Tibial nerve (tissue), 4 donors: ENCODE measurements at regions not wholly inside any gene's neighbourhood (a gene's known extent, or its start where the extent isn't known, plus 50 kb on each side); places are given as distances from the start of the nearest gene placed in this dataset.

Experiments used
- DNase-seq, 2 donors: peaks; one replicate each; pipeline ENCODE4 v3.0.0-alpha.2; 2019; ENCODE audit warnings: low spot score in 2 of 2
- H3K27ac ChIP-seq, 4 donors: fragments of 200-600 bp; sonication (generic) in 3 of 4; one replicate each; pipeline ENCODE4 v1.5.1; 2017 to 2019; ENCODE audit warnings: mild to moderate bottlenecking in 1 of 4
- H3K27me3 ChIP-seq, 2 donors: fragments of 200-600 bp; sonication (generic) in 1 of 2; one replicate each; pipeline versions ENCODE4 v1.5.1 to v1.6.0; 2017 to 2019
- H3K36me3 ChIP-seq, 3 donors: fragments of 200-600 bp; sonication (generic); one replicate each; pipeline ENCODE4 v1.5.1; 2018 to 2019
- H3K4me1 ChIP-seq, 4 donors: fragments of 200-600 bp; sonication (generic) in 3 of 4; one replicate each; pipeline ENCODE4 v1.5.1; 2017 to 2019
- H3K4me3 ChIP-seq, 4 donors: fragments of 200-600 bp; sonication (generic) in 3 of 4; one replicate each; pipeline ENCODE4 v1.5.1; 2017 to 2019; ENCODE audit warnings: mild to moderate bottlenecking in 1 of 4, moderate library complexity in 1 of 4
- H3K9me3 ChIP-seq, 4 donors: fragments of 200-600 bp; sonication (generic) in 3 of 4; one replicate each; pipeline ENCODE4 v1.5.1; 2017 to 2019
- CTCF ChIP-seq, 5 experiments: fragments of 200-600 bp in 3 of 5; fragments of 450-650 bp in 2 of 5; sonication (generic) in 3 of 5; IDR thresholded peaks; one replicate each; pipeline ENCODE4 v1.5.1; 2016 to 2019; ENCODE audit warnings: antibody characterized with exemption in 5 of 5, mild to moderate bottlenecking in 3 of 5, moderate library complexity in 2 of 5
- EP300 ChIP-seq, 2 donors: sonication (generic); formaldehyde crosslinking; IDR thresholded peaks; one replicate each; pipeline ENCODE4 v1.6.1; 2017; ENCODE audit warnings: antibody characterized with exemption in 2 of 2, mild to moderate bottlenecking in 1 of 2
- POLR2A ChIP-seq, 2 donors: fragments of 450-650 bp; IDR thresholded peaks; one replicate each; pipeline ENCODE4 v1.6.1; 2017; ENCODE audit warnings: antibody characterized with exemption in 2 of 2, mild to moderate bottlenecking in 2 of 2, moderate library complexity in 2 of 2
- WGBS, 2 donors: methylation state at CpG; one replicate each; pipeline ENCODE4 v1.1.5; 2018; 5-methylcytosine and 5-hydroxymethylcytosine counted together

DNA sequence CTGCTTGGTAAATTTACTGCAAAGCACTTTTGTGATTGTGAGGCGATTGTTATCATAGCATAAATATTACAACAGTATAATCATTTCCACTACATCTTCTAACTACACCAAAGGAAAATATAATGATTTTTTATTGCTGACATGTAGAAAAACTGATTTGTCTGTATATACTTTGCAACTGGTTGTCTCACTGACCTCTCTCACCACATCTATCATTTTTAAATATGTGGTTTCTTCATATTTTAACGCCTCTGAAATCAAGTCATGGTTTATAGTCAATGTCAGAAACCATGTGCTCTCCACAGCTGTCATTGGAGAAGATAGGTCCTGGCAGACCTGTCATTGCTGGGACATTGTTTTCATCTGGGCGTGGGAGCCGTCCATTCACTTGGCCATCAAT lies 315.4 kb upstream of the KLF6 start:
- Histone ChIP-seq H3K4me1 (no peaks in the 10 kb centered on the region), H3K4me3 (no peak overlapping the region), H3K27me3 (no peaks in the 10 kb centered on the region), H3K36me3 (no peaks in the 10 kb centered on the region), H3K27ac (no peak overlapping the region), H3K9me3 (no peaks in the 10 kb centered on the region)
- DNase-seq = no peak
- WGBS, 2 donors = 88 to 89% methylated on average over 4 of the region's 4 CpGs
- TF ChIP-seq CTCF (IDR thresholded peaks at IDR 0.05) (no peak), POLR2A (IDR thresholded peaks at IDR 0.05) (no peak), EP300 (IDR thresholded peaks at IDR 0.05) (no peak)

GRCh38 chr10:4099202-4099601 lies 314.2 kb upstream of the KLF6 start:
- H3K27ac ChIP-seq = no peak overlapping the region
- no peaks in the 10 kb centered on the region for H3K36me3 ChIP-seq
- no peaks in the 10 kb centered on the region for H3K27me3 ChIP-seq
- H3K9me3 ChIP-seq = no peaks in the 10 kb centered on the region
- no peak overlapping the region for H3K4me3 ChIP-seq
- H3K4me1 ChIP-seq = no peaks in the 10 kb centered on the region
- no peak for DNase-seq
- TF ChIP-seq EP300 (IDR thresholded peaks at IDR 0.05) (no peak), POLR2A (IDR thresholded peaks at IDR 0.05) (no peak)

DNA sequence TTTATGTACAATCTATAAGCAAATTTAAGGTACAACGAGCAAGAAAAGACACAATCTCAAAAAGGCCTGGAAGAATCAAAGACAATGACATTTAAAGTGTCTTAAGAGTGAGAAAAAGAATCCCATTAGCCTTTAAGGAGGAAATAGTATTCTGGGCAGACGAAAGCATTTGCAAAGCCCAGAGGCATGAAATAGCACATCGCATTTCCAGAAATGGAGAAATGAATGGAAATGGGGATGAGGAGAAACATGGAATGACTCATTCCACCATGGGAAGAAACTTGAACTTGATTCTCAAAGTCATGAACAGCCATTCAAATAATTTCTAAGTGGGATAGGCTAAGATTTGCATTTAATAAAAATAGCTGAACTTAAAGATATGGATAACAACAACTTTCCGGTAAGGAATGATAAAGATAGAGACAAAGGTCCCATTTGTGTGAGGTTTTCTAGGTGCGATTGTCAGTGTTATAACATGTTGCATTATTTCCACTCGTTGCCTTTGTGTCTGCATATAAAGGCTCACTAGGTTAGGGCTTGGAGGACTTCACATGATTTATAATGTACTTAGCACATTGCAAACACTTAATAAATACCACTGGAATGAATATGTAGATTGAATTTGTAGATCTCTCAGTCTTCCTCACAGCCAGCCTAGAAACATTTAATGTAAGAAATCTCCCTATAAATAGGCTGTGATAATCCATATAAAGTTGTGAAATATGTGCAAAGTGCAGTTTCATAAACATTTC lies 310.3 kb upstream of the KLF6 start:
- Histone ChIP-seq H3K36me3 (no peaks in the 10 kb centered on the region), H3K4me3 (no peak overlapping the region), H3K27me3 (no peaks in the 10 kb centered on the region), H3K4me1 (no peaks in the 10 kb centered on the region), H3K27ac (no peak overlapping the region), H3K9me3 (no peaks in the 10 kb centered on the region)
- WGBS, 2 donors = 77 to 81% methylated on average over 6 of the region's 6 CpGs
- no peak for DNase-seq
- TF ChIP-seq CTCF (IDR thresholded peaks at IDR 0.05) = no peak
- no peak for TF ChIP-seq EP300 (IDR thresholded peaks at IDR 0.05)
- no peak for TF ChIP-seq POLR2A (IDR thresholded peaks at IDR 0.05)

DNA sequence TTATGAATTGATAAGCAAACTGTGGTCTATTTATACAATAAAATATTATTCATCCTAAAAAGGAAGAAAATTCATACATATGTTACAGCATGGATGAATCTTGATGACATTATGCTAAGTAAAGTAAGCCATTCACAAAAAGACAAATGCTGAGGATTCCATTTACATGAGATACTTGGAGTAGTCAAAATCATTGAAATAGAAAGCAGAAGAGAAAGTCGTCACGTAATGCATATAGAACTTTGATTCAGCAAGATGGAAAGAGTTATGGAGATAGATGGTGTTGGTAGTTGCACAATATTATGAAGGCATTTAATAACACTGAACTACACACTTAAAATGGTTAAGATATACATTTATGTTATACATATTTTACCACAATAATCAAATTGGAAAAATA lies 309.7 kb upstream of the KLF6 start:
- no peaks in the 10 kb centered on the region for H3K36me3 ChIP-seq
- no peak overlapping the region for H3K4me3 ChIP-seq
- DNase-seq = no peak
- no peaks in the 10 kb centered on the region for H3K4me1 ChIP-seq
- H3K27me3 ChIP-seq = no peaks in the 10 kb centered on the region
- H3K9me3 ChIP-seq = no peaks in the 10 kb centered on the region
- WGBS, 2 donors = 59 to 64% methylated on average over 2 of the region's 2 CpGs
- H3K27ac ChIP-seq = no peak overlapping the region
- TF ChIP-seq POLR2A (IDR thresholded peaks at IDR 0.05) (no peak), EP300 (IDR thresholded peaks at IDR 0.05) (no peak), CTCF (IDR thresholded peaks at IDR 0.05) (no peak)

DNA sequence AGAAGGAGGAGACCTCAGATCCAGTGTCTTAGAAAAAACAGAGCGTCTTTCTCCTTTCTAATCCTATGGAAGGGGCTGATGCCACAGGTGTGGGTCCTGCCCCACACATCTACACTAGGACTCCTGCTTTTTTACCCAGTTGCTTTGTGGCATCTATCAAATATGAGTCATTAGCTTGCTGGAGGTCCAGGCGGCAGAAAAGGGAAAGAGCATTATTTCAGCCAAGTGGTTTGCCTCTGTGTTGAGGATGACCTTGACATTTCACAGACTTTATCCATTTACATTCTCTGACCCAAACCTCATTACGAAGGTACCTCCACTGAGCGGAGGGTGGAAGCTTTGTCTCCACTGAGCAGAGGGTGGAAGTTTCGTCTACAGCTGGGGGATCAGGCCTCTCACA lies 308.4 kb upstream of the KLF6 start:
- 93 to 94% methylated on average over 5 of the region's 5 CpGs for WGBS, 2 donors
- H3K27ac ChIP-seq = no peak overlapping the region

More for the DNA sequence above, 308.4 kb upstream of the KLF6 start:
- Histone ChIP-seq H3K9me3 (no peaks in the 10 kb centered on the region), H3K4me3 (no peak overlapping the region), H3K4me1 (no peaks in the 10 kb centered on the region), H3K27me3 (no peaks in the 10 kb centered on the region), H3K36me3 (no peaks in the 10 kb centered on the region)
- DNase-seq = no peak
- TF ChIP-seq CTCF (IDR thresholded peaks at IDR 0.05) (no peak), EP300 (IDR thresholded peaks at IDR 0.05) (no peak), POLR2A (IDR thresholded peaks at IDR 0.05) (no peak)
